Mesenchymal stem cell (in vitro differentiated cells and primary cell): ENCODE measurements at regions not wholly inside any gene's neighbourhood (a gene's known extent, or its start where the extent isn't known, plus 50 kb on each side); places are given as distances from the start of the nearest gene placed in this dataset.

Experiments
- DNase-seq: peaks from one replicate; pipeline ENCODE4 v3.0.0-alpha.2; 2013
- H2AFZ ChIP-seq: one replicate; pipeline ENCODE4 v1.6.1; 2013; ENCODE audit warnings: low read depth, mild to moderate bottlenecking, control low read depth, inconsistent platforms, low read length, moderate library complexity
- H2AK5ac ChIP-seq: 2 replicates; pipeline ENCODE4 v1.6.1; 2013; ENCODE audit warnings: low read length, moderate library complexity, mild to moderate bottlenecking, inconsistent platforms; ENCODE audit not compliant: severe bottlenecking
- H2BK120ac ChIP-seq: one replicate; pipeline ENCODE4 v1.6.1; 2013; ENCODE audit warnings: low read depth, mild to moderate bottlenecking, inconsistent platforms, low read length, moderate library complexity
- H2BK12ac ChIP-seq, 2 experiments: one replicate each; pipeline ENCODE4 v1.6.1; 2013; ENCODE audit warnings: inconsistent platforms in 2 of 2, low read length in 2 of 2, mild to moderate bottlenecking in 2 of 2, moderate library complexity in 2 of 2, control low read depth in 1 of 2
- H2BK15ac ChIP-seq: one replicate; pipeline ENCODE4 v1.6.1; 2013; ENCODE audit warnings: mild to moderate bottlenecking, low read depth, inconsistent platforms; ENCODE audit not compliant: poor library complexity, severe bottlenecking
- H2BK5ac ChIP-seq: 2 replicates; pipeline ENCODE4 v1.6.1; 2013; ENCODE audit warnings: low read depth, mild to moderate bottlenecking, low read length, control low read depth, inconsistent platforms; ENCODE audit not compliant: poor library complexity, severe bottlenecking
- H3K14ac ChIP-seq, 2 experiments: one replicate each; pipeline ENCODE4 v1.6.1; 2013; ENCODE audit warnings: inconsistent platforms in 2 of 2, low read length in 2 of 2, control low read depth in 1 of 2, mild to moderate bottlenecking in 1 of 2, moderate library complexity in 1 of 2
- H3K18ac ChIP-seq, 2 experiments: one replicate each; pipeline ENCODE4 v1.6.1; 2013; ENCODE audit warnings: inconsistent platforms in 2 of 2, low read length in 2 of 2, control low read depth in 1 of 2, low read depth in 1 of 2, mild to moderate bottlenecking in 1 of 2
- H3K23ac ChIP-seq, 2 experiments: one replicate each; pipeline ENCODE4 v1.6.1; 2013; ENCODE audit warnings: inconsistent platforms in 2 of 2, low read length in 2 of 2, mild to moderate bottlenecking in 2 of 2, moderate library complexity in 2 of 2, control low read depth in 1 of 2
- H3K27ac ChIP-seq: 2 replicates; pipeline ENCODE4 v1.5.1; 2013; ENCODE audit warnings: mild to moderate bottlenecking, moderate library complexity, low read length, control low read depth, inconsistent platforms; ENCODE audit not compliant: poor library complexity, severe bottlenecking
- H3K27me3 ChIP-seq, 2 experiments: 2 replicates each; pipeline versions ENCODE4 v1.6.1 to v1.7.0; 2013; ENCODE audit warnings: low read length in 2 of 2, mild to moderate bottlenecking in 2 of 2, moderate library complexity in 2 of 2, control low read depth in 1 of 2, inconsistent platforms in 1 of 2; ENCODE audit not compliant: control insufficient read depth in 1 of 2, insufficient read depth in 1 of 2
- H3K36me3 ChIP-seq, 2 experiments: 2 replicates each; pipeline versions ENCODE4 v1.6.1 to v1.7.0; 2013; ENCODE audit warnings: low read length in 2 of 2, control low read depth in 1 of 2, inconsistent platforms in 1 of 2, low read depth in 1 of 2, mild to moderate bottlenecking in 1 of 2; ENCODE audit not compliant: insufficient read depth in 2 of 2, control insufficient read depth in 1 of 2
- H3K4ac ChIP-seq, 2 experiments: one replicate each; pipeline ENCODE4 v1.6.1; 2013; ENCODE audit warnings: inconsistent platforms in 2 of 2, low read length in 2 of 2, mild to moderate bottlenecking in 2 of 2, moderate library complexity in 2 of 2, control low read depth in 1 of 2, low read depth in 1 of 2
- H3K4me1 ChIP-seq: 2 replicates; pipeline ENCODE4 v1.6.1; 2013; ENCODE audit warnings: low read depth, low read length, control low read depth; ENCODE audit not compliant: control insufficient read depth, insufficient read depth
- H3K4me2 ChIP-seq: 2 replicates; pipeline ENCODE4 v1.6.1; 2013; ENCODE audit warnings: low read length, mild to moderate bottlenecking, inconsistent platforms; ENCODE audit not compliant: poor library complexity, severe bottlenecking
- H3K4me3 ChIP-seq, 2 experiments: 2 replicates each; pipeline versions ENCODE4 v1.5.1 to v1.7.0; 2013; ENCODE audit warnings: low read length in 2 of 2, mild to moderate bottlenecking in 2 of 2, control low read depth in 1 of 2, low read depth in 1 of 2; ENCODE audit not compliant: insufficient read depth in 1 of 2
- H3K79me1 ChIP-seq: replicated peaks from 2 replicates; pipeline ENCODE4 v1.6.1; 2013; ENCODE audit warnings: mild to moderate bottlenecking, control low read depth, low read length, inconsistent platforms; ENCODE audit not compliant: poor library complexity, severe bottlenecking
- H3K9ac ChIP-seq: 2 replicates; pipeline ENCODE4 v1.7.0; 2013; ENCODE audit warnings: mild to moderate bottlenecking, low read length, moderate library complexity
- H3K9me3 ChIP-seq: 2 replicates; pipeline ENCODE4 v1.7.0; 2013; ENCODE audit warnings: mild to moderate bottlenecking, low read length; ENCODE audit not compliant: control insufficient read depth
- H4K8ac ChIP-seq: one replicate; pipeline ENCODE4 v1.6.1; 2013; ENCODE audit warnings: inconsistent platforms, mild to moderate bottlenecking, low read length, moderate library complexity
- H4K91ac ChIP-seq: one replicate; pipeline ENCODE4 v1.6.1; 2013; ENCODE audit warnings: mild to moderate bottlenecking, low read length, inconsistent platforms
- WGBS: methylation state at CpG from one replicate; pipeline ENCODE4 v1.1.7; 2013; ENCODE audit warnings: mixed read lengths; 5-methylcytosine and 5-hydroxymethylcytosine counted together

- Histone ChIP-seq H3K27ac (no peak overlapping the region), H3K27me3 (no peaks in the 10 kb centered on the region), H4K91ac (no peak overlapping the region), H2BK5ac (no peak overlapping the region), H3K4me1 (no peaks in the 10 kb centered on the region), H3K4me2 (no peak overlapping the region), H3K18ac (no peak overlapping the region), H3K4ac (no peak overlapping the region), H3K36me3 (no peaks in the 10 kb centered on the region), H2AFZ (no peak overlapping the region), H3K23ac (no peak overlapping the region), H3K14ac (no peak overlapping the region), H2BK15ac (no peak overlapping the region), H3K9ac (no peak overlapping the region), H2BK12ac (no peak overlapping the region), H3K79me1 (no peaks in the 10 kb centered on the region), H3K9me3 (no peaks in the 10 kb centered on the region), H2BK120ac (no peak overlapping the region), H4K8ac (no peak overlapping the region), H3K4me3 (no peak overlapping the region), H2AK5ac (no peak overlapping the region)
- 75% methylated on average over 1 of the region's 2 CpGs for WGBS
- no peak for DNase-seq
Observed at GRCh38 chr7:48718731-48719378, 205.5 kb upstream of the CDC14C start.

- H3K27ac ChIP-seq = no peak overlapping the region
- no peak overlapping the region for H2AK5ac ChIP-seq
- no peak overlapping the region for H2BK120ac ChIP-seq
- H3K9ac ChIP-seq = no peak overlapping the region
- H2BK15ac ChIP-seq = no peak overlapping the region
- H3K4me1 ChIP-seq = no peaks in the 10 kb centered on the region
- H2BK5ac ChIP-seq = no peak overlapping the region
- no peaks in the 10 kb centered on the region for H3K27me3 ChIP-seq
- H3K4me2 ChIP-seq = no peak overlapping the region
- no peak overlapping the region for H3K4me3 ChIP-seq
- no peak overlapping the region for H3K18ac ChIP-seq
- H3K14ac ChIP-seq = no peak overlapping the region
- DNase-seq = no peak
- no peaks in the 10 kb centered on the region for H3K9me3 ChIP-seq
- no CpG with 5 or more reads among the region's 3 CpGs for WGBS
- H4K8ac ChIP-seq = no peak overlapping the region
- H2AFZ ChIP-seq = no peak overlapping the region
- H3K36me3 ChIP-seq = no peaks in the 10 kb centered on the region
- no peak overlapping the region for H3K4ac ChIP-seq
- H2BK12ac ChIP-seq = no peak overlapping the region
- no peaks in the 10 kb centered on the region for H3K79me1 ChIP-seq
- H4K91ac ChIP-seq = no peak overlapping the region
- H3K23ac ChIP-seq = no peak overlapping the region
Observed at GRCh38 chr7:48728799-48729198, 195.5 kb upstream of the CDC14C start.

- no peak overlapping the region for H3K14ac ChIP-seq
- no peak overlapping the region for H3K4me2 ChIP-seq
- H2BK5ac ChIP-seq = no peak overlapping the region
- no peak overlapping the region for H4K8ac ChIP-seq
- no peak overlapping the region for H2BK15ac ChIP-seq
- H3K4ac ChIP-seq = no peak overlapping the region
- no peak overlapping the region for H3K27ac ChIP-seq
- no peak overlapping the region for H4K91ac ChIP-seq
- H2BK12ac ChIP-seq = no peak overlapping the region
- H3K23ac ChIP-seq = no peak overlapping the region
- no peak for DNase-seq
- no peak overlapping the region for H2BK120ac ChIP-seq
- no peaks in the 10 kb centered on the region for H3K27me3 ChIP-seq
- H3K36me3 ChIP-seq = no peaks in the 10 kb centered on the region
- H2AFZ ChIP-seq = no peak overlapping the region
- H3K9ac ChIP-seq = no peak overlapping the region
- no peak overlapping the region for H2AK5ac ChIP-seq
- peaks cover 8% of the 10 kb centered on the region for H3K9me3 ChIP-seq
- WGBS = 57% methylated on average over 3 of the region's 4 CpGs
- H3K18ac ChIP-seq = no peak overlapping the region
- no peak overlapping the region for H3K4me3 ChIP-seq
- H3K79me1 ChIP-seq = no peaks in the 10 kb centered on the region
- H3K4me1 ChIP-seq = no peaks in the 10 kb centered on the region
Observed at GRCh38 chr7:48734695-48735406, 189.5 kb upstream of the CDC14C start.

- WGBS = no CpG with 5 or more reads among the region's 1 CpG
- H3K4me3 ChIP-seq = no peak overlapping the region
- H2BK5ac ChIP-seq = no peak overlapping the region
- no peaks in the 10 kb centered on the region for H3K79me1 ChIP-seq
- H3K4me2 ChIP-seq = no peak overlapping the region
- H3K27ac ChIP-seq = no peak overlapping the region
- no peak overlapping the region for H4K8ac ChIP-seq
- peaks cover 8% of the 10 kb centered on the region for H3K9me3 ChIP-seq
- H2AK5ac ChIP-seq = no peak overlapping the region
- H2BK12ac ChIP-seq = no peak overlapping the region
- no peak for DNase-seq
- no peaks in the 10 kb centered on the region for H3K27me3 ChIP-seq
- H4K91ac ChIP-seq = no peak overlapping the region
- H3K14ac ChIP-seq = no peak overlapping the region
- H3K18ac ChIP-seq = no peak overlapping the region
- H3K36me3 ChIP-seq = no peaks in the 10 kb centered on the region
- no peak overlapping the region for H2BK15ac ChIP-seq
- no peak overlapping the region for H3K23ac ChIP-seq
- no peak overlapping the region for H2BK120ac ChIP-seq
- no peak overlapping the region for H2AFZ ChIP-seq
- H3K9ac ChIP-seq = no peak overlapping the region
- no peak overlapping the region for H3K4ac ChIP-seq
- H3K4me1 ChIP-seq = no peaks in the 10 kb centered on the region
Observed at GRCh38 chr7:48741545-48741944, 182.8 kb upstream of the CDC14C start.
